ENCODE measurements at regions not wholly inside any gene's neighbourhood (a gene's known extent, or its start where the extent isn't known, plus 50 kb on each side); places are given as distances from the start of the nearest gene placed in this dataset.

DNA sequence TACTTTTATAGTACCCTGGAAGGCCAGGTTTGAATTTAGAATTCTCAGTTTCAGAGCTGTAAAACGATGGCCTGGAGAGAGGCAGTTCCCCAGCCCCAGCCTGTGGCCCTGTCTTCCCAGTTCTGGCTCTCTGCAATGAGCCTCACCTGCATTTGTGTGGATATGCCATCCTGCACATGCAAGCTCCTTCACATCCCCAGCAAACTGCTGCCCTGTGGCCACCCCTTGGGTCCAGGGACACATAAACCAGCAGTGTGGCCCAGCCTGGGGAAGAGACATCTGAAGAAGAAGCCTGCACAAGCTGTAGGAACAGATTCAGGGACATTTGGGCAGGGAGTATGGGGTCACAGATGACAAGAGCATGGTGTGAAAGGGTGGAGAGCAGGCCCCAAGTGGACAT lies 174.3 kb upstream of the CRY1 start:
- Histone ChIP-seq H3K27ac (ENCODE audit: low read depth) (no peak overlapping the region), H3K4me1 (ENCODE audit: insufficient read depth) (no peaks in the 10 kb centered on the region), H3K36me3 (ENCODE audit: insufficient read depth) (no peaks in the 10 kb centered on the region), H3K4me3 (ENCODE audit: low read depth, low read length) (no peak overlapping the region)
- no peak for DNase-seq (ENCODE audit: extremely low spot score)
- 57% methylated on average over 1 of the region's 1 CpG for WGBS

DNA sequence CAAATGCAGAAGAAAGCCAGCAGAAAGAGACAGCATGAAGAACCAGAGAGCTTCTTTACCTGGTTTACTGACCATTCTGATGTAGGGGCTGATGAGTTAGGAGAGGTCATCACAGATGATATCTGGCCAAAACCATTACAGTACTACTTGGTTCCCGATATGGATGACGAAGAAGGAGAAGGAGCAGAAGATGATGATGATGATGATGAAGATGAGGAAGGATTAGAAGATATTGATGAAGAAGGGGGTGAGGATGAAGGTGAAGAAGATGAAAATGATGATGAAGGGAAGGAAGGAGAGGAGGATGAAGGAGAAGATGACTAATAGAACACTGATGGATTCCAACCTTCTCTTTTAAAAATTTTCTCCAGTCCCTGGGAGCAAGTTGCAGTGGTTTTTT lies 178.2 kb upstream of the CRY1 start:
- no peak overlapping the region for H3K4me3 ChIP-seq (ENCODE audit: low read depth, low read length)

DNA sequence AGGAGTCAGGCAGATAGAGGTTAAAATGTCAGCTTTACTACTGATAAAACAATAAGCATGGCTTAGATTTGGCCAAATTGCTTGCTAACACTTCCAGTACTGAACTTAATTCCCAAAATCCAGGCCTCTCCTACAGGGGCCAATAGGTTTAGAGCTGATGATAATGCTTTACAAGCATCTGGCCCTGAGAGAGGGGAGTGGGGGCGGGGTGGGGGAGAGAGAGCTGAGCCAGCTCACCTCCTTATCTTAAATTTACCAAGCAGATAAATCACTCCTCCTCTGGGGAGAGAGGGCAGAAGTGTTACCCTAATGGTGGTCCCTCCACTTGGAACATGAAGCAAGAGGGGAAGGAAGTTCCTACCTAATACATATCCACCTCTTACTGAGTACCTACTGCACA lies 182.2 kb upstream of the CRY1 start:
- Histone ChIP-seq H3K36me3 (ENCODE audit: insufficient read depth) (no peaks in the 10 kb centered on the region), H3K4me3 (ENCODE audit: low read depth, low read length) (no peak overlapping the region), H3K27ac (ENCODE audit: low read depth) (no peak overlapping the region), H3K4me1 (ENCODE audit: insufficient read depth) (no peaks in the 10 kb centered on the region)
- DNase-seq (ENCODE audit: extremely low spot score): no peak
- WGBS: 63% methylated on average over 1 of the region's 1 CpG

More for the DNA sequence above, 178.2 kb upstream of the CRY1 start:
- Histone ChIP-seq H3K4me1 (ENCODE audit: insufficient read depth) (no peaks in the 10 kb centered on the region), H3K36me3 (ENCODE audit: insufficient read depth) (no peaks in the 10 kb centered on the region), H3K27ac (ENCODE audit: low read depth) (no peak overlapping the region)
- WGBS: 74% methylated on average over 2 of the region's 2 CpGs
- no peak for DNase-seq (ENCODE audit: extremely low spot score)

DNA sequence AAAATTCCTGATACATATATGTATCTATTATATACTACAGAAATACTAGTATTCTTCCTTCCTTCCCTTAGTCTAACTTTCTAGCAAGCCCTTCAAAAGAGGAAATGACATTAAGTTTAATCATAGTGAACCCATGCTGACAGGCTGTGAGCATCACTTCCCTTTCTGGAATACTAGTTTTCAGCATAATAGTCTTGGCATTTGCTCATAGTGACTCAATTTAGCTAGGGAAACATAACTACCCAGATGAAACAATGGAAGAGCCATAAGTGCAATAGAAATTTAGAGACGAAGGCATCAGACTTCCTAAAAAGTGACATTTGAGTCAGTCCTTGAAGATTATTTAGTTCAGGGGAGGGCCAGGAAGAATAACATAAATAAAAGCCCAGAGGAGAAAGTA lies 184.5 kb upstream of the CRY1 start:
- Histone ChIP-seq H3K36me3 (ENCODE audit: insufficient read depth) (no peaks in the 10 kb centered on the region), H3K4me1 (ENCODE audit: insufficient read depth) (no peaks in the 10 kb centered on the region), H3K27ac (ENCODE audit: low read depth) (no peak overlapping the region), H3K4me3 (ENCODE audit: low read depth, low read length) (no peak overlapping the region)
- no peak for DNase-seq (ENCODE audit: extremely low spot score)
- 46% methylated on average over 1 of the region's 1 CpG for WGBS

DNA sequence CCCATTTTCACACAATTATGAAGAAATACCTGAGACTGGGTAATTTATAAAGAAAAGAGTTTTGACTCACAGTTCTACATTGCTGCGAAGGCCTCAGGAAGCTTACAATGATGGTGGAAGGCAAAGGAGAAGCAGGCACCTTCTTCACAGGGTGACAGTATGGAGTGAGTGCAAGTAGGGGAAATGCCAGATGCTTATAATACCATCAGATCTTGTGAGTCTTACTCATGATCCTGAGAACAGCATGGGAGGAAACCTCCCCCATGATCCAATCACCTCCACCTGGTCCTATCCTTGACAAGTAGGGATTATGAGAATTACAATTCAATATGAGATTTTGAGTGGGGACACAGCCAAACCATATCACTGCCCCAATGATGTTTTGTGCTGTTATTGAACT lies 189.3 kb upstream of the CRY1 start:
- WGBS: 94% methylated on average over 1 of the region's 1 CpG
- no peaks in the 10 kb centered on the region for H3K36me3 ChIP-seq (ENCODE audit: insufficient read depth)
- no peak for DNase-seq (ENCODE audit: extremely low spot score)
- H3K4me1 ChIP-seq (ENCODE audit: insufficient read depth): no peaks in the 10 kb centered on the region
- no peak overlapping the region for H3K4me3 ChIP-seq (ENCODE audit: low read depth, low read length)
- no peak overlapping the region for H3K27ac ChIP-seq (ENCODE audit: low read depth)

DNA sequence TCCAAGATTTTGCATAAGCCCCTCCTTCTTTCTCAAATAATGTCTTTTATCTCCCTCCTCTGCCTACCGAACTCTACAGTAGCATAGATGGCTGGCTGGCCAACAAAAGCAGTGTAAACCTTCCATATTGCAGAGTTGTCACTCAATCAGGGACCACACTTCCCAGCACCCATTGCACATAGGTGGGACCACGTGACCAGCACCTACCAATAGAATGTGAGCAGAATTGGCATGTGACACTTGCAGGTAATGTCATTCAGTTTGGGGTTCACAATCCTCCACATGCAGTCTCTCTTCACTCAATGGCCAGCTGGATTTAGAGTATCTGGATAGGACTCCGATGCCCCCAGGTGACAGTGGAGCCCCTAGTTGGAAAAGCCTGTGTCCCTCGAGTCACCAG lies 190.3 kb upstream of the CRY1 start:
- DNase-seq (ENCODE audit: extremely low spot score): no peak
- WGBS: 79% methylated on average over 4 of the region's 4 CpGs
- no peak overlapping the region for H3K4me3 ChIP-seq (ENCODE audit: low read depth, low read length)
- no peaks in the 10 kb centered on the region for H3K36me3 ChIP-seq (ENCODE audit: insufficient read depth)
- H3K4me1 ChIP-seq (ENCODE audit: insufficient read depth): no peaks in the 10 kb centered on the region
- no peak overlapping the region for H3K27ac ChIP-seq (ENCODE audit: low read depth)

DNA sequence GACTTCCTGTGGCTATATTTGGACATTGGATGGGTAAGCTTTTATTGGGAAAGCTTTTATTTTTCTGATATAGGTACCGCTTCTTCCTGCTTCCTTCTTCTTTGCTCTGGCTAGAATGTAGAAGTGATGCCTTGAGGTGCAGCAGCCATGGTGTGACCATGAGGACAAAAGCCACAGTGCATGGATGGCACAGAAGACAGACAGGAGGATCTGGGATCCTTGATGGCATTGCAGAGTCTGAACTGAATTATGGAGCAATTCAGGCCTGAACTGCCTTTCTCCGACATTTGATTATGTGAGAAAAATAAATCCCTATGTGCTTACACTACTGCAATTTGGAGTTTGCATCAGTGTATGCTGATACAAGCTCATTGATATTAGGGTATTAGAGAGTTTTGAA lies 191.3 kb upstream of the CRY1 start:
- H3K27ac ChIP-seq (ENCODE audit: low read depth): no peak overlapping the region
- WGBS: 94% methylated on average over 2 of the region's 2 CpGs
- H3K4me1 ChIP-seq (ENCODE audit: insufficient read depth): no peaks in the 10 kb centered on the region
- DNase-seq (ENCODE audit: extremely low spot score): no peak
- no peak overlapping the region for H3K4me3 ChIP-seq (ENCODE audit: low read depth, low read length)
- H3K36me3 ChIP-seq (ENCODE audit: insufficient read depth): no peaks in the 10 kb centered on the region

DNA sequence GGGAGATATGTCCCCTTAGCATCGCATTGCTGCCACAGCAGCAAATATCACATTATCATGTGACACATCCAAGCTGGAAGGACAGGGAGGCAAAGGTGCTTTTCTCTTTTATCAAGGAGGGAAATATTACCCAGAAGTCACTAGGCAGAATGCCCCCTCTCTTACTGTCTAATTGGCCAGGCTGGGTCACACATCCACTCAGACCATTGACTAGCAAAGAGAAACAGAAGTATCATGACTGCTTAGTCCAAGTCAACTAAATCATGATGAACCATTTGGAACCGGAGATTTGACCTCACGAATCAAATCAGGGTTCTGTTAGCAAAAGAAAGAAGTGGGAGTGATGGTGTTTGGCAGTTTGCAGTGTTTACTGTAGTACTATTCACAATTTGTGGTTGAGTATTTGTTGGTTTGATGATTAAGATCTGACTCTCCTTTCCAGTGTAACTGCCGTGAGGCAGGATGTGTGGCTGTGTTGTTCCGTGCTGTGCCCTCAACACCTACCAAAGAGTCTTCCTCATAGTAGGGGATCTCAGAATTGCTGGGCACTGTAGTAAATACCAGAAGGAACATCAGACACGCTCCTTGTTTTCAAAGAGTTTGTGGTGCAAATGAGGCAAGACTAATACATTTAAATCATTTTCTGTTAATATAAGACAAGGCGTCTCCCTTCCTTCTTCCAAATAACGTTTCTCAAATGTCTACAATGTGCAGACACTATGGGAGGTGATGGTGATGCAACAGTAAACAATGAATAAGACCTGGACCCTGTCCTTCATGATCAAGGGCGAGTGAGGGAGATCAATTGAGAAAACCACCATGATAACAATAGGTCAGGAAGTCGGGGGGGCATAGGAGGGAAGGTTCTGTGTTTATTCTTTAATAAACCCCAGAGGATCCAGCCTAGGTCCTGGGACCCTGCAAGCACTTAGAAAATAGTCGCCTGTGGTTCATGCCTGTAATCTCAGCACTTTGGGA lies 194.4 kb upstream of the CRY1 start:
- no peak for DNase-seq (ENCODE audit: extremely low spot score)
- Histone ChIP-seq H3K4me3 (ENCODE audit: low read depth, low read length) (no peak overlapping the region), H3K27ac (ENCODE audit: low read depth) (no peak overlapping the region), H3K4me1 (ENCODE audit: insufficient read depth) (no peaks in the 10 kb centered on the region), H3K36me3 (ENCODE audit: insufficient read depth) (no peaks in the 10 kb centered on the region)
- WGBS: 66% methylated on average over 11 of the region's 11 CpGs

DNA sequence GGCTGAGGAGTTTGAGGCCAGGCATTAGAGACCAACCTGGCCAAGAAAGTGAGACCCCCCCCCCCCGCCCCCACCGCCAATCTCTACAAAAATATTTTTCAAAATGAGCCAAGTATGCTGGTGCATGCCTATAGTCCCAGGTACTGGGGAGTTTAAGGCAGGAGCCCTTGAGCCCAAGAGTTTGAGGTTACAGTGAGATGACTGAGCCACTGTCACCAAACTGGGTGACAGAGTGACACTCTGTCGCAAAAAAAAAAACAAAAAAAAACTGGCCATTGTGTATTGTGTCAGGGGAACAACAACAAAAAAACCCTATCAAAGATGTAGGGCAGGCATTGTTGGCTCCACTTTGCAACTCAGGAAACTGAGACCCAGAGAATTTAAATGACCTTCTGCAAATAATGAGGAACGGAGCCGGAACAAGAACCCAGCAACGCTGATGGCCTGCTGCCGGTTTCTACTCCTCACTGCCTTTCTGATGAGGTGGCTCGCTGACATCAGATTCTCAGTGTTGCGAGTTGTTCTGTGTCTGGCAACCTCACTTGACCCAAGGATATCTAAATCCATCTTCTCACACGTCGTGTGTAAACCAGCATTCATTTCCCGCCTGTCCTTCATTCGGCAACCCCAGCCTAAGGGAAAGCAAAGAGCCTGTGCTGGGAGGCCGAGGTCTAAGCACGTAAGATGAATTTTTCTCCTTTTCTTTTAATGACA lies 195.2 kb upstream of the CRY1 start:
- H3K4me3 ChIP-seq (ENCODE audit: low read depth, low read length): no peak overlapping the region
- no peak overlapping the region for H3K27ac ChIP-seq (ENCODE audit: low read depth)
- no peaks in the 10 kb centered on the region for H3K4me1 ChIP-seq (ENCODE audit: insufficient read depth)
- no peak for DNase-seq (ENCODE audit: extremely low spot score)
- 73% methylated on average over 15 of the region's 15 CpGs for WGBS
- H3K36me3 ChIP-seq (ENCODE audit: insufficient read depth): no peaks in the 10 kb centered on the region

DNA sequence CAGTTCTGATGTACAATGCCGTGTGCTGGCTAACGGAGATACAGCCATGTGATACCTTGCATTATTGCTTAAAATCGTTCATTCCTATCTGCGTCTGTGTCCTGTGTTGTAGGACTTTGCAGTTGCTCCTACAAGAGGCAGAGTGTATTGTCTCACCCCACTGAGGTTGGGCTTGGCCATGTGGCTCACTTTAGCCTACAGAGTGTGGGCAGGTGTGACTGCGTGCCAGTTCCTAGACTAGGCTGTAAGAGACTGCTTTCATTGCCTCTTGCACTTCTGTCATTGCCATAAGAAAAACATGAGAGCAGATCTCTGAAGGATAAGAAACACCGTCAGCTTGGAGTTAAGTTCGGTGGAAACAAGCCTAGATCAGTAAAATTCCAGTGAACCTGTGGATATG lies 197.7 kb upstream of the CRY1 start:
- 82% methylated on average over 7 of the region's 7 CpGs for WGBS
- DNase-seq (ENCODE audit: extremely low spot score): no peak
- Histone ChIP-seq H3K36me3 (ENCODE audit: insufficient read depth) (no peaks in the 10 kb centered on the region), H3K4me1 (ENCODE audit: insufficient read depth) (no peaks in the 10 kb centered on the region), H3K27ac (ENCODE audit: low read depth) (no peak overlapping the region), H3K4me3 (ENCODE audit: low read depth, low read length) (no peak overlapping the region)

DNA sequence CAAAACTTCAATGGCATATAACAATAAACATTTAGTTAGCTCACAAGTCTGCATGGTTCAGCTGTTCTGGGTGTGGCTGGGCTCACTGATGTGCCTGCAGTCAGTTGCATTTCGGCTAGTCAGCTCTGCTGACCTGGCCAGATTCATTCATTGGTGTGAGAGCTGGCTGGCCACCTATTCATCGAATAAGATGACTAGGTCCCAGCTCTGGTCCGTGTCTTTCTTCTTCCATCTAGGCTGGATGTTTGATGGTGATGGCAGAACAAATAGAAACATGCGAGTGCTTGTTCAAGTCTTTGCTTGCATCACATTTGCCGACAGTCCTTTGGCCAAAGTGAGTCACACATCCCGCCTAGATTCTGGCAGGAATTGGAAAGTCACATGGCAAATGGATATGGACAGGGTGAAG lies 203.3 kb upstream of the CRY1 start:
- Histone ChIP-seq H3K27ac (ENCODE audit: low read depth) (no peak overlapping the region), H3K36me3 (ENCODE audit: insufficient read depth) (no peaks in the 10 kb centered on the region), H3K4me1 (ENCODE audit: insufficient read depth) (no peaks in the 10 kb centered on the region), H3K4me3 (ENCODE audit: low read depth, low read length) (no peak overlapping the region)
- 84% methylated on average over 6 of the region's 6 CpGs for WGBS
- no peak for DNase-seq (ENCODE audit: extremely low spot score)

DNA sequence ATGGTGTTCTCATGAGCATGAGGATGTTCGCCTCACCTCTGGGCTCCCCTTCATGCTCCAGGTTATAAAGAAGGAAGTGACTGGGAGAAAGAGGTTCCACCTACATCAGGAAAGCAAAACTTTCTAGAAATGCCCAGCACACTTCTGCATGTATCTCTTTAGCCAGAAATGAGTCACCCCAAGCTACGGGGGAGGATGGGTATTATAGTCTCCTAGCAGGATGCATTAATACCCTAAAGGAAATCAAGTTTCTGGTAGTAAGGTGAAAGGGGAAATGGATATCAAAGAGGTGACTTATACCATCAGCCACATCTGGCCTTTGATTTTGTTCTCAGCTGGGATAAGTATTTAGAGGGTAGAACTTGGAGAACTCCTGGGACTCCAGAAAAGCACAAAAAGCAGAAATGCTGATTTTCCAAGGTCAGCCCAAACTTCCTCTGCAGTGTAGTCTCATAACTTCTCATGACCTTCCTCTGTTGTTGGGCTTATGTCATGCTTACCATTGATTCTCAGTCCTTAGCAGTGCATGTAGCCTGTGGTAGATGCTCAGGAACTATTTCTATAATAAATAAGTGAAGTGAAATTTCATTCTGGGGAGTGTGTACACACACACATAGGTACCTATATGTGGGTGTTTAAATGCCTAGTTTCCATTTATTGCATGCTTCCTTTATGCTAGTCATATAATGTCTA lies 209.4 kb upstream of the CRY1 start:
- H3K27ac ChIP-seq (ENCODE audit: low read depth): no peak overlapping the region
- 74% methylated on average over 2 of the region's 2 CpGs for WGBS
- H3K4me3 ChIP-seq (ENCODE audit: low read depth, low read length): no peak overlapping the region
- H3K4me1 ChIP-seq (ENCODE audit: insufficient read depth): no peaks in the 10 kb centered on the region
- H3K36me3 ChIP-seq (ENCODE audit: insufficient read depth): no peaks in the 10 kb centered on the region
- DNase-seq (ENCODE audit: extremely low spot score): no peak

DNA sequence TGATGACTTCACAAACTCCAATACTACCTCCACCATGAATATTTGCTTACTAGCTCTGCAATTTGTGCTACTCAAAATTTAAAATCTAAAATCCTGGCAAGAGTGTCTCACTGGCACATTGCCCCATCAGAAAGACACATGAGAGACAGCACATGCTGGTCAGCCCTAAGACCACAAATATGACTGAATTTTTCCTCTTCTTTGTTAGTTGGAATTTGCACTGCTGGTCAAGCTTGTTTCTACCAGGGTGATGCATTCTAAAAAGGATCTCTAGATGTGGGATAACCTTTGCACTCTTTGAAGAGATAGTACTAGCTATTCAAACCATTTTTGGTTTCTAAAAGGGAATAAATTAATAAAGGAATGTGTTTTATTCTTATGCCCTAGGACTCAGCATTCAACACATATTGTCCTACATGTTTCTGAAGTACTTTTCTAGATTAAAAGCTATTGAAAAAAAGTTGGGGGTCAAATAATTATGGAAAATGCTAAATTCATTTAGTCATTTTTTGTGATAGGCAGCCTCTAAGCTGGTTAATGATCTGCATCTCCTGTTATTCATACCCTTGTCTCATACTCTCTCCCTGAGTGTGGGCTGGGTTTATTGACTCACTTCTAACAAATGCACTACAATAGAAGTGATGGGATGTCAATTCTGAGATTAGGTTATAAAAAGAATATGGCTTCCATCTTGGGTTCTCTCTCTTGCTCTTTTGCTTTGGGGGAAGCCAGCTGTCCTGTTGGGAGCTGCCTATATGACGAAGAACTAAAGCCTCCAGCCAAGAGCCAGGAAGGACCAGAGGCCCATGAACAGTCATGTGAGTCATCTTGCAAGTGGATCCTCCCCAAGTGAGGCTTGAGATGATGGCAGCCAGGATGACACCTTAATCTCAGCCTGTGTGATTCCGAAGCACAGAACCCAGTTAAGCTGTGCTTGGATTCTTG lies 211.5 kb upstream of the CRY1 start:
- WGBS: 79% methylated on average over 2 of the region's 2 CpGs
- DNase-seq (ENCODE audit: extremely low spot score): no peak
- H3K27ac ChIP-seq (ENCODE audit: low read depth): no peak overlapping the region
- peaks cover 1% of the 10 kb centered on the region for H3K4me1 ChIP-seq (ENCODE audit: insufficient read depth)
- H3K4me3 ChIP-seq (ENCODE audit: low read depth, low read length): no peak overlapping the region
- H3K36me3 ChIP-seq (ENCODE audit: insufficient read depth): no peaks in the 10 kb centered on the region

All from urinary bladder (tissue), 3 donors.